GM21529 (cell line): ENCODE measurements at regions not wholly inside any gene's neighbourhood (a gene's known extent, or its start where the extent isn't known, plus 50 kb on each side); places are given as distances from the start of the nearest gene placed in this dataset.
"Not testable (repeated sequence)": the region's sequence is repeated elsewhere in the genome, so short reads cannot be mapped to it uniquely, and the experiment has no call there.

ENCODE experiments used
- ATAC-seq: cut with Tn5 transposase; IDR thresholded peaks from one replicate; pipeline ENCODE4 v1.9.1; 2021; ENCODE audit not compliant: unreplicated experiment

GRCh38 chr14:39722547-39723273 lies 290.5 kb upstream of the FBXO33 start:
- ATAC-seq, result no peak

DNA sequence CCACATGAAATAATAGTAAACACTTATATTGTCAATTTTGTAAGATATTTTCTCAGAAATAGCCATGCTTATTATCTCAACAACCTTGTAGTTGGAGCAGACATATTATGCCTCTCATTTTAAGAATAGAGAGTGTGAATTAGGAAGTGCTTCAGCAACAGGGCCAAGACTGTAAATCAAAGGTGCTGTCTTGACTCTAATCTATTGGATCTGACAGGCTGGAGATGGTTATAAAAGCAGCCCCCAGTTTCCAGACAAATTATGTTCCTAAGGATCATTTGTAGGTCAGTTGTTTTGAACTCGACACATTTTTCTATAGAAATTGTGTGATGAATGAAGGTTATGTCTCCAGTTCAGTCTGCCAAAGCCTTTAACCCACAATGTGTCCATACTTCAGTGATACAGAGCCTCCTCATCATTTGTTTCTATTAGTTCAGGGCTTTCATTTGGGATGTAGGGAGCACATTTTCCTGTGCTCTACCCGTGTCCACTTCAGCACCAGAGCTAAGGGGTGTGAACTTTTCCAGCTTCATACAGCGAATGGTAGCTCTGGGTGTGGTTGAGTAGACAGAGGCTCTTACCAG lies 284.8 kb upstream of the FBXO33 start:
- ATAC-seq, result no peak

GRCh38 chr14:39712293-39712999 lies 280.2 kb upstream of the FBXO33 start:
- ATAC-seq, result no peak

DNA sequence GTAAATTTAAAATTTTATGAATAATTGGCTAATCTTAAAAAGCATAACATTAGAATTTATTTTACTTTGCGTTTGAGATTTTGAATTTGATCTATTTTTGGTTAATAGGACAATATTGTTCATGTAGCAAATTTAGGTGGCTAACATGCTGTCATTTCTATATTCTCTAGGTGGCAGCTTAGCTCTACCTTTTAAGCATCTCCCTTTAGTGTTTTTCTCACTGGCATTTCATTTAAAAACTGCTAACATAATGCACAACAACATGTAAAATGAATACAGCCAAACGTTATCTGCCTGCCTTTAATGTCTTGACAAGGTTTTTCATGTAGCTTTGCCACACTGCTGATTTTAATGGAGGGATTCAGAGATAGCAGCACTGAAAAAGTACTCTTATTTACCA lies 272.4 kb upstream of the FBXO33 start:
- ATAC-seq, result no peak

DNA sequence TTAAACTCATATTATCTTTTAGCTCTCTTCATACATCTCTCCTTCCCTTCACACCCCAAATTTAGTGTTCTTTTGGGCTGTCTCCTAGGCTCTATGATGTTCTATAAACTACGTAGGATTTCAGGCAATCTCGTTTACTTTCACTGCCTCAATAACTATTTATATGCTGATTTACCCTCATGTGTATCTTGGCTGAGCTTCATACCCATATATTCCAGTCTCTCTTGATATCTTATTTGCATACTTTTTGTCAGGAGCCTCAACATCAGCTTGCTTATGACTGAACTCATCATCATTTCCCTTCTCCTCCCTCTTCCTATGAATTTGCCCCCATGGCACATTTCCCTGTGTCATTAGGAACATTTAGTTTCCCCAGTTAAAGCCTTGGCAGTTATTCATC lies 262.1 kb upstream of the FBXO33 start:
- ATAC-seq, result no peak

DNA sequence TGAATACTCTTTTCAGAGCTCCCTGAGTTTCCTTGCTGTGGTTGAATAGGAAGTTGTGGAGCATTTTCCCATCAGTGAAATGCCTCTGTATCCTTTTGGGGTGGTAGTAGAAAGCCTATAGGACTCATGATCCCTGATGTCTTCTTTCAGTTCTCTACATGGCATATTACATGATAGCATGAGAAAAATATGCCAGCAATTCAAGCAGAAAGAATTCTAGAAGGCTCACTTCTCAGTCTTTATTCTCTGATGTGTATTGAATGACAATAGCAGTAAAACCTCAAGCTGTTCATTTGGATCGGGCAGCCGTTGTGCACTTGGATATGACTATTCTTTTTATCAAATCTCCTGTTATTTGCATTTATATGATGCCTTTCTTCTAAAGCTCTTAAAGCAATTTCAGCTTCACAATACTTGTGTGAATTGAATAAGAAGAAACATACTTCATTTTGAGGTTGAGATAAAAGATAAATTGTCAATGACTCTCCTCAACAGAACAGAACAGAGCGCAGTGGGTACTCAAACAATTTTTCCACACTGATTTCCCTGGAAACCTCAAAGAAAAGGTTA lies 251.5 kb upstream of the FBXO33 start:
- no peak for ATAC-seq

- ATAC-seq, result no peak
Measured at GRCh38 chr14:39682582-39682981, 250.3 kb upstream of the FBXO33 start.

DNA sequence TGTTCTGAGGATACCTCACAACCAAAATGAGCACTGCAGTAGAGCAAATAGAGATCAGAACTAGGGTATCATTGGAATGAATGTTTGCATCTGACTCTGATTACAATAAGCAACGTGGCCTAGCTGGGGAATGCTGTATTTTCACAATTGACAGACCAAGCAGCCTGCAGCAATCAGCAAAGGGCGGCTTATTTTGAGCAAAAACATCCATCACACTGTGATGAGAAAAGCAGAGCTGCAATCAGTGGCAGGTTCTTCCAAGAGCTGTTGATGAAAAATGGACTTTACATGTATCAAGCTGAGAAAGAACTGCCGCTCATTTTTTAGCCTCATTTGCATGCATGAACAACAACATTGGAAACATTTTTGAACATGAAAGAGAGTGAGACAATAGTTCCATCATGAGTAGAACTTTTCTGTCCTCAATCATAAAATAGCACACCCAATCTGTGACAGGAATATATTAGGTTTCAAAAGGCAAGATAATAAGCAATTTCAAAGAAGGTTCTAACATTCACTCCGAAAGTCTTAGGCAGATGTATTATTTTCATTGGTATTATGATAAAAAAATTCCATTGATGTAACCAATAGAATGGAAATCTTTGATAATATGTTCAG lies 249.7 kb upstream of the FBXO33 start:
- ATAC-seq, result no peak

GRCh38 chr14:39680777-39681176 lies 248.5 kb upstream of the FBXO33 start:
- peak; percentile 93 for ATAC-seq

DNA sequence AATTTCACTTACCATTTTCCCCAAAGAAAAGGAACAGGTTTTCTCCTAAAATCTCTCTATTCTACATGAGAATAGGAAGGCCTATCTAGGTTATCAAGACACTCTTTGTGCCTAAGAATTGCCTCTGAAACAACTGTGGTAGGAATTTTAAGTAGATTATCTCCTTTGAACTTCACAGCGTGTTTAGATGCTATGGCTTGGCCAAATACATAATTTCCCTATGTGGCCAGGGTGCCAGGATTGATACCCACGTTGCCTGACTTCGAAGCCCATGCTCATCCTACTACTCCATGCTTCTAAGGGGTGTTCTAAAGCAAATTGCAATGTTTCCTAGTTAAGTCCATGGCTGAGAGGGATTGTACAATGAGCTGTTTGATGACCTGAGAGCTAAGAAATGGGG lies 241.5 kb upstream of the FBXO33 start:
- no peak for ATAC-seq

DNA sequence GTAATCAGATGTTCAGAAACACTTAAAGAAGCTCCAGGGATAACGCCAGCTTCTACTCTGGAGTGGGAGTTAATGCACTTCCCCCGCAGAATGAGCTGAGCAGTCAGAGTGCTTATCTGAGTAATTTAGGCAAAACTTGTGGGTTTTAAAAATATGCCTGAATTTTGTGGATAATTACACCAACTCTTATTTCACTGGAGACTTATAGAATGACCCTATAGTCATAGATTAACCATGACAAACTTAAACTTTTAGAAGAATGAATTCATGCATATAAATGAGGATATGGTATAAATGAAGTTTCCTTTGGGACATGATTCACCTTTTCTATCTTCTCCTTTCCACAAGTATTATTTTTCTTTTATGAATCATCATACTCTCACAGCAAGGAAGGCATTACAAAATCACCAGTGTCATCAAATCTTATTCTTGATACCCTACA lies 241.1 kb upstream of the FBXO33 start:
- no peak for ATAC-seq

GRCh38 chr14:39668449-39668848 lies 236.2 kb upstream of the FBXO33 start:
- no peak for ATAC-seq

DNA sequence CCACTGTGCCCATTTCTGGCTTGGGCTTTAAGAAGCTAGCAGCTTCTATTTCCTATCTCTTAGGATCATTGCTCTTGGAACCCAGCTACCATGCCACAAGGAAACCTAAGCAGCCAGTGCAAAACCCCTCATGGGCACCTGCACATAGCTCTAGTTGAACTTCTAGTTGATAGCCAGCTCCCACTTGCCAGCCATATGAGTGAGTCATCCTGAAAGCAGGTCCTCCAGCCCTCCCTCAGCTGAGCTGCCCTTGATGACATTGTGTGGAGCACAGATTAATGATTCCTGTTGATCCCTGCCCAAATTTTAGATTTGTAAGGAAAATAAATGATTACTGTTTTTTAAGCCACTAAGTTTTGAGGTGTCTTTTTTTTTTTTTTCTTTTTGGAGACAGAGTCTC lies 234.2 kb upstream of the FBXO33 start:
- no peak for ATAC-seq

- no peak for ATAC-seq
Measured at GRCh38 chr14:39665075-39665475, 232.8 kb upstream of the FBXO33 start.

- ATAC-seq, result no peak
Measured at GRCh38 chr14:39664646-39665045, 232.4 kb upstream of the FBXO33 start.

DNA sequence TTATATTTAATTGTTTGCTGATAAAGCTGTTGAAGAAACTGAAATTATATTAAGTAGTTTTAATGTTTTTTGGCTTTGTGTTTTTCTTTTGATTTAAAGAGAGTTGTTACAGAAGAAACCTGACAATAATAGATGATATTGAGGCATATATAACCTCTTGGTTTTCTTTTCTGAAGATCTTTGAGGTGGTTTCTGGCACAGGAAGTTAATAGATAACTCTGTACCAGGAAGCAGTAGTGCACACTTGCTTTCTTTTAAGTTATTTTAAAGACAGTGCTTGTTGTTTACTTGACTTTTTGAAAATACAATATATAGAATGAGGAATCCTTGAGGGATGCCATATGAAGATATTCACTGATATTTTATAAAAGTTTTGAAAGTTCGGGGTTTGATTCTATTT lies 209.0 kb upstream of the FBXO33 start:
- peak; percentile 63 for ATAC-seq

GRCh38 chr14:39639009-39639408 lies 206.8 kb upstream of the FBXO33 start:
- ATAC-seq, result not testable (repeated sequence)

DNA sequence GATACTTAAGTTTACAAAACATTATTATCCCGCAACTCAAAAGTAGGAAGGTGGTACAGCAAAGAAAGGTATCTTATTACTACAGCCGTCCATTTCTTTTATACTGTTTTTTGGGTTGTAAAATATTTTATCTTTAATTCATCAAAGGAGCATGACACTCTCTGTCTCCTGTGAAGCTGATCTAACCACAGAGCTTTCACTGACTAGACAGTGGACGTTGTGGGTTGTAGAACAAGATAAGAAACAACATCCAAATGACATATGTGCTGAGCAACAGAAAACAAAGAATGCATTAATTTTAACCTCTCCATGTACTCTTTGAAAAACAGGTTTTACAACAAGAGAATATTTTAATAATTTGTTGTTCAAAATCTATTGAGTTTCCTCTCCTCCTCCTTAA lies 195.9 kb upstream of the FBXO33 start:
- no peak for ATAC-seq

- ATAC-seq, result no peak
Measured at GRCh38 chr14:39626589-39627576, 194.7 kb upstream of the FBXO33 start.

DNA sequence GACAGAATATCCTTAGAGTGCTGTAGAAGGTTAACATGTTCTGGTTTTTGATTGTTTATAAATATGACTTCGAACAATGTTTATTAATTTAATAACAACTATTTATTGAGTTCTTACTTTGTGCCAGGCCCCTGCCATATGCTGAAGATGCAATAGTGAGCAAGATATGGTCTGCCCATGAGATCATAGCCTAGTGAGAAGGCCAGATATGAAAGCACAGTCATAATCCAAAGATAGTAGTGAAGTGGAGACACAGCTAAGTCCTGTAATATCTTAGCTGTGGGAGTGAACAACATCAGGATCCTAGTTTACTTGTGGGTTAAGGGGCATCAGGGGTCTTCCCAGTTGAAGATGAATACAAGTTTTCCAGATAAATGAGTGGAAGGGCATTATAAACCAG lies 189.4 kb upstream of the FBXO33 start:
- ATAC-seq, result no peak
